ENCODE measurements at regions not wholly inside any gene's neighbourhood (a gene's known extent, or its start where the extent isn't known, plus 50 kb on each side); places are given as distances from the start of the nearest gene placed in this dataset.

DNA sequence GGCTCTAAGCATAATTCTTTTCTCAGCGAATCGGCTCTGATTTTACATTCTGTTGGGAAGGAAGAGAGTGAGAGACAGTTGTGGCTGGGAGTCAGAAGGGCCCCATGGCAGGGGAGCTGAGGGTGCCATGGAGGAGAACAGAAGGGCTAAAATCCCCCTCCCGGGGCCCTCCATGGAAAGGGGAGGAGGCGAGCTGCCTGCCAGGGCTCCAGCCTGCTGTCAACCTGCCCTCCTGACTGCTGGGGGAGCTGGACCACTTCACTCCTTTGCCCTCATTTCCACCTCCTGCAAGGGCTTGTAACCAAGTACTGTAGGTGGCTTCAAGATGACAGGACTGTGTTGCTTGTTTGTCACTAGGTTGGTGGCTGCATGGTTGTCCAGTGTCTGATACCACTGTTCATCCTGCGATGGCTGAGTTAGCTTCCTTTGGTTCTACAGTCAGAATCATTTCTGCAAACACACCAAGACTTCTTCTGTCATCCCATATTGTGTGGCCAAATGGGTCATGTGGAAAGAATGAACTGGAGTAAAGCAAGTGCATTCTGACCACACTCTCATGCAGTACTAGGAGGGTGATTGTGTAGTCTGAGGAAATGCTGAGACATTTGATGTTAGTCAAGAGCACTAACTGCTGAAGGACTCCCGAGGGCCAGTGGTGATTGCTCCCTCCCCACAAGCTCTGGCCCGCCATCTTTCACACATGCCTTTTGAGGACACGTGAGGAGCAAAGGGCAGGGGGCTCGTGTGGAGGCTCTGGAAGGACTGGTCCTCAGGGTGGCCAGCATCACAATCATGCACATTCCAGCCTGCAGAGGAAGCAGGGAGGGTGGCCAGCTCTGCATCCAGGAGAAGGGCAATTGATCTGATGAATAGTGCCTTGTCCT, 307.2 kb downstream of the GADD45G start:
- DNase-seq (ENCODE audit: low read depth in 2 of 2): no peak

- DNase-seq (ENCODE audit: low read depth in 2 of 2): no peak
Observed at GRCh38 chr9:89912605-89912953, 307.8 kb downstream of the GADD45G start.

DNA sequence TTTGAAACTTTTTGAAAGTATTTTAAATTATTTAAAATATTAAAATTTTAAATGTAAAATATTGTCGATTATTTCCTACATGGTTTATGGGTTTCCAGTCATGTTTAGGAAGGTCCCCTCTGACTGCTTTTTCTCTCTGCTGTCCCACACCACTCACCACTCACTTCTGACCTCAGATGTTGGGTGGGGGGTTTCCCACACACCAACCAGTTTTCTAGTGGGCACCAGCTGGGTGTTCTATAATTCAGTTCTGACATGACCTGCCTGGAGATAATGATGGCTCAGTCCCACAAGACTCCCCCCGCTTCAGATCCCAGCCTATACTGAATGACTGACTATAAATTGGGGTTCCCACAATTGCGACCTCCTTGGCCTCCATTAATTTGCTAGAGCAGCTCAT, 310.4 kb downstream of the GADD45G start:
- DNase-seq (ENCODE audit: low read depth in 2 of 2): peak in 1 of 2 donors; percentile 11

DNA sequence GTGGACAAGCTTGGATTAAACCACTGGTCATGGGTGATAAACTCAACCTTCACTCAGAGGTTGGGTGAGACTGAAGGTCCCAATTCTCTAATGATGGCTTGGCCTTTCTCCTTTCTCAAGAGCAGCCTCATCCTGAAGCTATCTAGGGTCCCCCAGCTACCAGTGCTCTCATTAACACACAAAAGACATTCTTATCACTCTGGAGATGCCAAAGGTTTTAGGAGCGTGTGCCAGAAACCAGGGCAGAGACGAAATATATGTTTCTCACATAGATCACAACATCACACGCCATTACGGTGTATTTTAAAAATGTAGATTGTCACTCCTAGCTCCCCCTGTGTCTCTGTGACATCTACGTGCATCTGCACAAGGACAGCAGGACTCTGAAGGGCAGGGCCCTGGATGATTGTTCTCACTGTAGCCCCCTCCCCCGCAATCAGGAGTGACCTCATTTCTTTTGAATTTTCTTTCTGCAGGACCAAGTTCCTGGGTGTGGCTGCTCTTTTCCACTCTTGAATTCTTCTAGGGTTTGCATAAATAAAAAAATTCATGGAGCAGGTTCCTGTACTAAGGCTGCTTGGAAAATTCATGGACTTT, 311.3 kb downstream of the GADD45G start:
- no peak for DNase-seq (ENCODE audit: low read depth in 2 of 2)

GRCh38 chr9:89917861-89918260, 313.0 kb downstream of the GADD45G start:
- DNase-seq (ENCODE audit: low read depth in 2 of 2): no peak

DNA sequence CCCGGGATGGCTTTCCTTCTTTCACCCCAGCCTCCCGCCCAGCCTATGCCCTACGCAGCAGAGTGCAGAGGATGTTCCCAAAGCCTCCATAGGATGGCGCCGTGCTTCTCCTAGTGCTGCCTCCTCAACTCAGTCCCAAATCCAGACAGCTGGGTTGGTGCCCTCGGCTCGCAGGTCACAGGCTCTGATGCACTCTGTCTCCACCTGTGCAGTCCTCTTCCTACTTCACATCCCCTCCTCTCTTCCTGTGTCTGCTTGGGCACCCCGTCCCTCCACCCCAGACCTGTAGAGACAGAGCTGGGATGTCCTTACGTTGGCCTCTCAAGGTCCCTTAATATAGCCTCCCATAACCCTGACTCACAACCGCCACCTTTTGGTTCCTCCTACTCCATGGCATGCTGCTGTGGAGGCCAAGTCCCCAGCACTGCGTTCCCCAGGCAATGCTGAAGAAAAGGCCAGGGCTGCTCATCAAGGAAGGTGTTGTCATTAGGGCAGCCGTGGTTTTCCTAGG, 314.4 kb downstream of the GADD45G start:
- DNase-seq (ENCODE audit: low read depth in 2 of 2): peak; percentile 24 to 30

GRCh38 chr9:89920131-89920530, 315.3 kb downstream of the GADD45G start:
- no peak for DNase-seq (ENCODE audit: low read depth in 2 of 2)

DNA sequence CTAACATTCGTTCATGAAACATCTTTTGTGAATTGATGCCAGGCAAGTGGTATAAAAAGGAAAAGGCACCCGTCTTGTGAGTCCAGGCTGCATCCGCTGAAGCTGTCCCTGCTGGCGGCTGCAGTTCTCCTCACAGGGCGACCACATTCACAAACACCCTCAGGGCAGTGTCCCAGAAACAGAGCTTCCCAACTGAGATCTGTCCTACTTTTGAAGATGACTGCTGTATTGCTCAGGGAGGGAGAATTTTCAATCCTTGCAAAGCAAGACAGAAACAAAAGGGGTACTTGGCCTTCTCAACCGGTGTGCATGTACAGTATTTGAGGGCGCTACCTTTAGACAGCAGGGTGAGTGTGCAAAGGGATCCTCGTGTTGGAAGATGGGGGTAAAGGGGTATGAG, 316.1 kb downstream of the GADD45G start:
- DNase-seq (ENCODE audit: low read depth in 2 of 2): no peak

DNA sequence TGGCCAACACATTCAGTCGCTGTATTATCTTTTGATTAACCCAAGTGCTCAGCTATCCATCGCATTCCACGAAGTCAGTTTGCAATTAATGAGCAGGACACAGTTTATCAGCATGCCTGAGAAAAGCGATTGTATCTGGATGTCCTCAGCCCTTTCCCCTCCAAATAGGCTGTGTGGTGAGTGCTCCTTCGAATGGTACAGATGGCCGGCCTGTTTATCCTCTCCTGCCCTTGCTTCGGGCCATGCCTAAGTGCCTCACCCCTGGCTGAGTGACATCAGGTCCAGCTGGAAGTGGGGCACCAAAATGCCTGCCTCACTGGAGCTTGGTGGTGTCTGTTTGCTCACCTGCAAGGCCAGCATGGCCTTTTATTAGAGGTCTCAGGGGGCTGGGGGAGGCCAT, 317.3 kb downstream of the GADD45G start:
- DNase-seq (ENCODE audit: low read depth in 2 of 2): no peak

DNA sequence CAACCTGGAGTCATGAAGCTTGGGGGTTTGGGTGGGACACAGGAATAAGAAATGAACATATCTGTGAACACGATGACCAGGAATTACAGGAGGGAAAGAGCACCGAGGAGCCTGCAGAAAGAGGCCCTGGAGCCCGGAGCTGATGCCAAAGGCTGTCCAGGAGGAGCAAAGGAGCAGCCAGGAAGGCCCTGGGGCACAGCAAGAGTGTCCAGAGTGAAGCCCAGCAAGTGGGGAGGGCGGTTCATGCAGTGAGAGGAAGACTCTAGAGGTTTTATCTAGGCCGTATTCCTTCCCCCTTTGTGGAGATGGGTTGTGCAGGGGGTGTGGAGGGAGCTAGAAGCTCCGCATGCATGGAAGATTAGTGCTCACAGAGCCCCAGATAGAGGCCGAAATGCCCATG, 318.4 kb downstream of the GADD45G start:
- no peak for DNase-seq (ENCODE audit: low read depth in 2 of 2)

- peak; percentile 64 to 66 for DNase-seq (ENCODE audit: low read depth in 2 of 2)
Observed at GRCh38 chr9:89923961-89924504, 319.2 kb downstream of the GADD45G start.

- no peak for DNase-seq (ENCODE audit: low read depth in 2 of 2)
Observed at GRCh38 chr9:89924611-89925010, 319.8 kb downstream of the GADD45G start.

DNA sequence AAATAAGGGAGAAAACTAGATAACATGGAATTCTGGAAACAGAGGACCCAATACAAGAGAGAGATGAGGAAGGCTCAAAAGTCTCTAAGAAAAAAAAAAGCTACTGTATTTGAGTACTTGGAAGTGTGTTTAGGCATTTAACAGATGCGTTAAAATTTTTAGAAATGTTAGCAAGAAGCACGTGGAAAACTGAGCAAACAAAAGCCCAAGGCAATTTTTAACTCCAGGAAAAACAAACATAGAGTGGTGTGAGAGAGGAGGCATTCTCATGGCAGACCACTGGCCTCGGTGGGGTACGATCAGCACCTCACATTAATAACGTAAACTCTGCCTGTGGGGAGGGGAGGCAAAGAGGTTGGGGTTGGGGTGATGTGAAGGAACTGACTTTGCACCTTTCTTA, 321.4 kb downstream of the GADD45G start:
- no peak for DNase-seq (ENCODE audit: low read depth in 2 of 2)

GRCh38 chr9:89926691-89927220, 321.9 kb downstream of the GADD45G start:
- DNase-seq (ENCODE audit: low read depth in 2 of 2): no peak

GRCh38 chr9:89928106-89928505, 323.3 kb downstream of the GADD45G start:
- DNase-seq (ENCODE audit: low read depth in 2 of 2): no peak

GRCh38 chr9:89928521-89929275, 323.9 kb downstream of the GADD45G start:
- DNase-seq (ENCODE audit: low read depth in 2 of 2): no peak

GRCh38 chr9:89929315-89929672, 324.5 kb downstream of the GADD45G start:
- DNase-seq (ENCODE audit: low read depth in 2 of 2): no peak

DNA sequence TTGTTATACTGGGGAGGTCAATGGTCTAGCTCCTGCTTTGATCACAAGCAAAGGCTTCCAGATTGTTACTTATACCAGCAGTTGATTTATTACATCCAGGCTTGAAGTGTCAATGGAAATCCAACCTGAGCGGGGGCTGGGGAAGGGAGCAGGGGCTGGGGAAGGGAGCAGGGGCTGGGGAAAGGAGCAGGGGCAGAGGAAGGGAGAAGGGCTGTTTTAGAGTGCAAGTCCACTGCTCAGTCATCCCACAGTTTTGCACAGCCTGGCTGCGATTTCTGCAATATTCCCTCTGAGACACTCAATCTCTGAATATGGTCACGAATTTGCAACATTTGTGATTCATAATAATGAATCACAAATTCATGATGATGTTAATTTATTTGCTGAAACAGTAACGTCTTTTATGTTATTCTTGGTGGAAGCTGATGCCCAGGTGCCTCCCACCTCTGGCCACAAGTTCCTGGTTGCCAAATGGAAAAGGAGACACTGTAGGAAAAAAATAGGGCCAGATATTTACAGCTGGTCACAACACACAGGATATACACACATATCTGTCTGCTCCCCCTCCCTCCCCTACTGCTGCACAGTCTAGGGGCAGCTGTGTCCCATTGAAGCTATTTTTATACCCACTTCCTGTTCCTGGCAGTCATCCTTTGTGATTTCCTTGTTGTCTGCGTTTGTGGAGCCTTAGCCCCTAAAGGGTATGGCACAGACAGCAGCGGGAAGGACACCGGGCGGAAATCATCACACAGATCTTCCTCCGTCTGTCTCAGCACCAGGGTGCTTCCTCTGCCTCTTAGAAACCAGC, 325.1 kb downstream of the GADD45G start:
- DNase-seq (ENCODE audit: low read depth in 2 of 2): no peak

DNA sequence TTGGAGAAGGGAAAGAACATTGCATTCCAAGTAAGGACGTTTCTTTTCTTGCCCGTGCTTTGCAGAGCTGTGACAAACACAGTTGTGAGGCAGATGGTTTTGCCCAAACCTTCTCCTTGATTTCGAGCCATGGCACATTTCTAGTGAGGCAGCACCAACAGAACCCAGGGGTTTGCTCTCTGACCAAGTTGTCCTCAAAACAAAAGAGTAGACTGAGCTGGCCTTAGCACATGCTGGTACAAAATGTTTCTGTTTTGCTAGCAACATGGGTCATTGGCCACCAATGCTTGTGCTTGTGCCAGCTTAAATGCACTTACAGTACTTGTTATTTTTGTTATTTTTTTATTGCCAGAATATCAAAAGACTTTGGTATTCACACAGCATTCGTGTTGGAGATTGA, 328.8 kb downstream of the GADD45G start:
- no peak for DNase-seq (ENCODE audit: low read depth in 2 of 2)

DNA sequence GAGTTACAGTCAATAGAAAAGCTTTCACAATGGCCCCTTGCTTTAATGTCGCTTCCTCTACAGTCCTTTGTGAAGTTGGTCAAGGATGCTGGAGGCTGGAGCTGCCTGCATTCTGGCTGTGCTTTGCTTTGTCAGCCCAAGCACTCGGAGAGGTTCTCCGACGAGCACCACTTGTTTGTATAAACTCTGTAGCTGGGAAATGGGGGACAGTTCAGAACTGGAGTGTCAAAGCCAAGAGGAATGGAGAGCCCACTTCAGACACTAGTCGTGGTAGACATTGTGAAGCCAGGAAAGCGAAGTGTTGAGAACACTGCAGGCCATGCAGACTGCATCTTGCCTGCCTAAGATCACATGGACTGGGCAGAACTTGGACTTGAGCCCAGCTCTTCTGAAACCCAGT, 330.3 kb downstream of the GADD45G start:
- DNase-seq (ENCODE audit: low read depth in 2 of 2): no peak

GRCh38 chr9:89935801-89936200, 331.0 kb downstream of the GADD45G start:
- no peak for DNase-seq (ENCODE audit: low read depth in 2 of 2)
